ENCODE measurements at regions not wholly inside any gene's neighbourhood (a gene's known extent, or its start where the extent isn't known, plus 50 kb on each side); places are given as distances from the start of the nearest gene placed in this dataset.

DNA sequence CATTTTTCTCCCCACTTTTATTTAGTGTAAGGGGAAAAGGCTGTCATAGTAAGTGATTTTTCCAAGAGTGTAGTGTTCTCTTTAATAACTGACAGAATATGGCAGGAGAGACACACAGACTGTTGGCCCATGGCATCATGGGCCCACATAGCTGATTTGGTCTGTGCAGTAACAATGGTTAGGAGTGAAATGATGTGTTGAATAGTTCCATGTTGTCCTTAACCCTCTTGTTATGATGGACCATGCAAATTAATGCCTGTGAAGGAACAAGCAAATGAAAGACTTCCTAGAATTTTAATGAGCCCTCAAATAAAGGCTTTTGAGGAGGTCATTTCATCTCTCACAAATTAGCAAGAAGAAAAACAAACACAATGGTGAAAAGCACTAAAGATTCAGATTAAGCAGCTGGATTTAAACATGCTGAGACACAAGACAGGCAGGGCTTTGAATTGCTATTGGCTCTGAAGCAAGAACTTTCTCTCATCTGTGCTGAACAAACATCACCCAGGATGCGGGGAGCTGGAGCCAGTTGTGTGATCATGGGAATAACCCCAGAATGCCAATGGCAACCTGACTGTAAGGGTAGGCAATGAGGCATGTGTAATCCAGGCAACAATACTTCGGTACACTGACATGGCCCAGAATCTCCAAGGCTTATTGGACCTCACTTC, 136.7 kb upstream of the VEPH1 start:
- Mint-ChIP-seq H3K9me3 (peaks cover 6 to 16% of the 10 kb centered on the region in 2 donors), H3K27ac (no peak overlapping the region), H3K4me3 (no peak overlapping the region), H3K4me1 (ENCODE audit: low read depth in 2 of 2) (no peaks in the 10 kb centered on the region), H3K36me3 (ENCODE audit: insufficient read depth) (peaks cover 3% of the 10 kb centered on the region), H3K27me3 (peaks cover 21 to 22% of the 10 kb centered on the region in 2 donors)
- DNase-seq (no peak), ATAC-seq (replicated peaks) (no peak)

DNA sequence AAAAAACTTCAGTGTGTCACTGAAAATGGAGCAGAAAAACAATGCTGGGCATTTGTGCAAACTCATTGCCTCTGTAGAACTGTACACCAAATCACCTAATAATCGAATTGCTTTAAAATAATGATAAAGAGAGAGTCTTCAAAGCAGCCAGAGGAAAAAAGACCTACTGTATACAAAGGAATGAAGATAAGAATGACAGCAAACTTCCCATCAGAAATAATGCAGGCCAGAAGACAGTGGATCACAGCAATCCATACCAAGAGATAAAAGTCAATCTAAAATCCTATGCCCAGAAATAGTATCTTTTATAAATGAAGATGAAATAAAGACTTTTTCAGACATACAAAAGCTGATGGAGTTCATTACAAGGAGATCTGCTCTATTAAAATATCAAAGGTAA, 134.7 kb upstream of the VEPH1 start:
- no peak overlapping the region for H3K4me3 Mint-ChIP-seq
- ATAC-seq (replicated peaks) (no peak), DNase-seq (no peak)
- peaks cover 6 to 16% of the 10 kb centered on the region in 2 donors for H3K9me3 Mint-ChIP-seq
- no peak overlapping the region for H3K27ac Mint-ChIP-seq
- no peaks in the 10 kb centered on the region for H3K4me1 Mint-ChIP-seq (ENCODE audit: low read depth in 2 of 2)
- H3K36me3 Mint-ChIP-seq (ENCODE audit: insufficient read depth) = peaks cover 3% of the 10 kb centered on the region
- H3K27me3 Mint-ChIP-seq = peaks cover 8 to 24% of the 10 kb centered on the region in 2 donors

DNA sequence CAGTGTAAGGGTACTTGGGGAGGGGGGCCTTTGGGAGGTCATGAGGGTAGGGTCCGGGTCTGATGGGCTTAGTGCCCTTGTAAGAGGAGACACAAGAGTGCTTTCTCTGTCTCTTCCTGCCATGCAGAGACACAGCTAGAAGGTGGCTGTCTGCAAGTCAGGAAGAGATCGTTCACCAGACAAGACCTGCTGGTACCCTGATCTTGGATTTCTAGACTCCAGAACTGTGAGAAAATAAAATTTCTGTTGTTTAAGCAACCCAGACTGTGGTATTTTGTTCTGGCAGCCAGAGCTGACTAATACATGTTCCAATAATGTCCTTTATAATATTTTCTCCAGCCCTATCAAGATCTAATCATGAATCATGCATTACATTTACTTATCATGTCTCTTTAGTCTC, 130.0 kb upstream of the VEPH1 start:
- ATAC-seq (replicated peaks) = no peak
- H3K4me3 Mint-ChIP-seq = no peak overlapping the region
- no peaks in the 10 kb centered on the region for H3K4me1 Mint-ChIP-seq (ENCODE audit: low read depth in 2 of 2)
- DNase-seq = no peak
- H3K9me3 Mint-ChIP-seq = peaks cover 6 to 9% of the 10 kb centered on the region in 2 donors
- H3K27me3 Mint-ChIP-seq = peaks cover 40 to 50% of the 10 kb centered on the region in 2 donors
- H3K27ac Mint-ChIP-seq = no peak overlapping the region
- peaks cover 3% of the 10 kb centered on the region for H3K36me3 Mint-ChIP-seq (ENCODE audit: insufficient read depth)

DNA sequence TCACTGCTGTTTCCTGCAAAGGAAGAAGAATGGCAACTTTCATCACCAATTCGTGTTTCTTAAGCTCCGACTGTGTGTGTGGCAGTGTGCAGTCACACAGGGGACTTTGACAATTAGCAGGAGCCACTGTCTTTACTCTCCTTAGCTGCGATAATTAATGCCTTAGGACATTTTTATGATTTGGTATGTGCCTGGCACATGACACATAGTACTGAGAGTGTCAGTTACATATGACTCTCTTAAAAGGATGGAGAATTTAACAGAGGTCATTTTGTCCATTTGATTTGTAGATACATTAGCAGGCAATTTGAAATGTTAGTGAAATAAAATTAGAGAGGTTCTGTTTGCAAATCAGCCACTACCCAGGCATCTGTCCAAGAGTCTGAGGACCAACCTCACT, 128.9 kb upstream of the VEPH1 start:
- Mint-ChIP-seq H3K27me3 (peaks cover 40 to 43% of the 10 kb centered on the region in 2 donors), H3K36me3 (ENCODE audit: insufficient read depth) (peaks cover 3% of the 10 kb centered on the region), H3K27ac (no peak overlapping the region), H3K4me1 (ENCODE audit: low read depth in 2 of 2) (no peaks in the 10 kb centered on the region), H3K9me3 (peaks cover 2% of the 10 kb centered on the region in 2 donors), H3K4me3 (no peak overlapping the region)
- DNase-seq (no peak), ATAC-seq (replicated peaks) (no peak)

DNA sequence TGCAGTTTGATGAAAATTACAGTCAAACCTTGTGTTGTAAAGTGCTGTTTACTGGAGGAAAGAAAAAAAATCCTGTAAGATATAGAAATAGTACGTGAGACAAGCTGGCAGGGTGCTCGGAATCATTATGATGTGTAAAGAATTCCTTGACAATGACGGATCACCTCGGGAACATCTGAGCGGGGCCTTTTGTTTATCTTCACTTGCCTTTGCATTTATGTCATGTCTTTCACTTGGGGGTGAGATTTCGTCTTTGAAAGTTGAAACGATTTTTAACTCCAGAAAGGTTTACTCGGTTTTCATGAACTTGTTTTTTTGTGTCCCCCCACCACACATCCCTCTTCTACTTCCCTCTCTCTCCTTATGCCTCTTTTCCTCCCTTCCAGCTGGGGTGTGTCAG, 128.3 kb upstream of the VEPH1 start:
- Mint-ChIP-seq H3K27me3 (peaks cover 37 to 42% of the 10 kb centered on the region in 2 donors), H3K27ac (no peak overlapping the region), H3K36me3 (ENCODE audit: insufficient read depth) (peaks cover 3% of the 10 kb centered on the region), H3K4me3 (no peak overlapping the region), H3K4me1 (ENCODE audit: low read depth in 2 of 2) (no peaks in the 10 kb centered on the region), H3K9me3 (peaks cover 0 to 2% of the 10 kb centered on the region in 2 donors)
- ATAC-seq (replicated peaks) (no peak), DNase-seq (no peak)

DNA sequence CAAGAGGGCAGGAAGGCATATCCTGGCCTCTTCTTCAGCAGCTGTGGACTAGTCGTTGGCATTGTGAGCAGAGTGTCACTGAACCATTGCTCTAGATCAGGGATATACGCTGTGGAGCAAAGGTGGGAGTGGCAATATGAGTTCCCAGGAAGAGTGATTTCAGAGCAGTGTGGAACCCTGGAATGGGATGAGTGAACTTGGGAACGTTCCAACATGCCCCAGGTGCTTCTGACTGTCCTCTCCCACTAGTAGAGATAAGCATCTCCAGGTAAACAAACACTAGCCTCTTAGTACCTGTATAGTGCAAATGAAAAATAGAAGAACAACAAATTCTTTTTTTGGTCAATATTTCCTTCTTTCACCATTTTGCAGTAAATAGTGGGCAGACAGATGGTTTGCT, 123.6 kb upstream of the VEPH1 start:
- no peak overlapping the region for H3K4me3 Mint-ChIP-seq
- no peak for ATAC-seq (replicated peaks)
- H3K27ac Mint-ChIP-seq = no peak overlapping the region
- H3K9me3 Mint-ChIP-seq = no peaks in the 10 kb centered on the region
- no peak for DNase-seq
- H3K4me1 Mint-ChIP-seq (ENCODE audit: low read depth in 2 of 2) = no peaks in the 10 kb centered on the region
- H3K36me3 Mint-ChIP-seq (ENCODE audit: insufficient read depth) = no peaks in the 10 kb centered on the region
- peaks cover 33 to 36% of the 10 kb centered on the region in 2 donors for H3K27me3 Mint-ChIP-seq

DNA sequence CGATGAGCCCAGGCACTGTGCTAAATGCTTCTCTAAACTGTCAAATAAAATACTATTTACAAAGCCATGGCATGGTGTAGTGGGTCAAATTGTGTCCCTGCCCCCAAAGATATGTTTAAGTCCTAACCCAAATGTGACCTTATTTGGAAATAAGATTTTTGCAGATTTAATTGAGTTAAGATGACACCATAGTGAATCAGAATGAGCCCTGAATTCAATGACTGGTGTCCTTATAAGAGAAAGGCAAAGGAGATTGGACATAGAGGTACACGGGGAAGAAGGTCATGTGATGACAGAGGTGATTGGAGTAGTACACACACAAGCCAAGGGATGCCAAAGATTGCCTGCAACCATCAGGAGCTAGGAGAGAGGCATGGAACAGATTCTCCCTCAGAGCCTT, 121.6 kb upstream of the VEPH1 start:
- Mint-ChIP-seq H3K4me3 (no peak overlapping the region), H3K9me3 (no peaks in the 10 kb centered on the region), H3K36me3 (ENCODE audit: insufficient read depth) (no peaks in the 10 kb centered on the region), H3K27me3 (peaks cover 18 to 24% of the 10 kb centered on the region in 2 donors), H3K27ac (no peak overlapping the region), H3K4me1 (ENCODE audit: low read depth in 2 of 2) (no peaks in the 10 kb centered on the region)
- ATAC-seq (replicated peaks) (no peak), DNase-seq (no peak)

DNA sequence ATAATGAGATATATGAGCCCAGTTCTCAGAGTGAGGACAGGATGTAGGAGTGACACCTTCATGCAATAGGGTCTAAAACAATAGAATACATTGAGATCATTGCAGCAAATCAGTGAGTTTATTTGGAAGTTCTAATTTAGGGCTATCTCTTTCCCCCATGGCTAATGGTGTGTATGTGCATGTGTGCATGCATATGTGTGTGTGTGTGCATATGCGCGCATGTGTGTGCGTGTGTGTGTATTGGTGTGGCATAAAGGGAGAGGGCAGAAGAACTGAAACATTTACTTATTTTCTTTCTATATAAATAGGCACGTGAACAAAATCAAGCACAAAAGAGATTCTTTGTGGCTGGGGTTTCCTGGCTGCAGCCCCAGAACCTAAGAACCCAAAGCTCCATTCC, 115.7 kb upstream of the VEPH1 start:
- H3K4me3 Mint-ChIP-seq = no peak overlapping the region
- peaks cover 0 to 10% of the 10 kb centered on the region in 2 donors for H3K4me1 Mint-ChIP-seq (ENCODE audit: low read depth in 2 of 2)
- H3K36me3 Mint-ChIP-seq (ENCODE audit: insufficient read depth) = no peaks in the 10 kb centered on the region
- H3K27me3 Mint-ChIP-seq = peaks cover 8 to 19% of the 10 kb centered on the region in 2 donors
- DNase-seq (no peak), ATAC-seq (replicated peaks) (no peak)
- H3K9me3 Mint-ChIP-seq = no peaks in the 10 kb centered on the region
- no peak overlapping the region for H3K27ac Mint-ChIP-seq

DNA sequence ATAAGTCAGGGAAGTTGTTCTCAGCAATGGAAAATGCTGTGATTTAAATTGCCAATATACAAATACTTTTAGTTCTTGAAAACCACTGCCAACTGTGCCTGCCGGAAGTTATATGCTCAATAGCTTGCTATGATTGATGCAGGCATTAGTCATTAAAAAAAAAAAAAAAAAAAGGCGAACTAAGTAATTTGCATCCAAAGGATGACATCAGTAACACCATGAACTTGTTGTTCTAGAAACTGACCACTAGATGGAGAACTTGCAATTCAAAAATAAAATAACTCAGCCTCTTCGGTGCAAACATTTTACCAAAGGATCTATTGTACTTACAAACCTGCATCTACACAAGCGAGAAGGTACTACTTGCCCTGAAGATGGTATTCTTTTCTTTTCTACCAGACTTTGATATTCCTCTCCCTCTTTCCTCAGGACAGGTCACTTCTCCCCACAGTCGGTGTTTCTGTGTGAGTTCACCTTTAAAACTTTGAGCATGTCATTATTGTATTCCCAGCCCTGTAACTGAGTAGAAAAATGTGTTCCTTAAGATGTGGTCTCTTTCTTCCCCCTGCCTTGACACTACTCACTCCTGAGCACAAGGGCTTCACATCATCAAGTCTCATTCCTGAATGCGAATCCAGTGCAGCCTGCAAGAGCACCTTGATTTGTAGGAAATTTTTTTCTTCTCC, 115.0 kb upstream of the VEPH1 start:
- Mint-ChIP-seq H3K9me3 (no peaks in the 10 kb centered on the region), H3K27me3 (peaks cover 8 to 18% of the 10 kb centered on the region in 2 donors), H3K36me3 (ENCODE audit: insufficient read depth) (no peaks in the 10 kb centered on the region), H3K4me3 (no peak overlapping the region), H3K4me1 (ENCODE audit: low read depth in 2 of 2) (peaks cover 0 to 10% of the 10 kb centered on the region in 2 donors), H3K27ac (no peak overlapping the region)
- ATAC-seq (replicated peaks) (peak; percentile 66), DNase-seq (no peak)

DNA sequence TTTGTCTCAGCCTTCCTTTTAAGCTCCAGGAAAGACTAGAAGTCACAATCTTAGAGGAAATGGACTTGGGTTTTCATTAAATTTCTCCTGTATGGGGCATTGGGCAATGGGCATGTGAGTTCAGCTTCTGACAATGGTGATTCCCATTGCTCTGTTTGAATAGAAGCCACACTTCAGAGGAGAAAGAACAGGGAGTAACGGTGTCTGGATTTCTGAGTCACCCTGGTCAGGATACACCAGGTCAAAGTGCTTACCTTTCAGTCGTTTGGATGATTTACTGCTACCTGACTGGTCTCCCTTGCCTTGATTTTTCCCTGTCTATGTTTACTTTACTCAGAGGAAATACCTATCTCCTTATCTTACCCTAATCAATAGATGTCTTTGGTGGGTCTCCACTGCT, 111.7 kb upstream of the VEPH1 start:
- ATAC-seq (replicated peaks) (no peak), DNase-seq (no peak)
- H3K9me3 Mint-ChIP-seq = no peaks in the 10 kb centered on the region
- H3K27me3 Mint-ChIP-seq = no peaks in the 10 kb centered on the region
- no peaks in the 10 kb centered on the region for H3K36me3 Mint-ChIP-seq (ENCODE audit: insufficient read depth)
- H3K4me3 Mint-ChIP-seq = no peak overlapping the region
- no peak overlapping the region for H3K27ac Mint-ChIP-seq
- peaks cover 0 to 10% of the 10 kb centered on the region in 2 donors for H3K4me1 Mint-ChIP-seq (ENCODE audit: low read depth in 2 of 2)

DNA sequence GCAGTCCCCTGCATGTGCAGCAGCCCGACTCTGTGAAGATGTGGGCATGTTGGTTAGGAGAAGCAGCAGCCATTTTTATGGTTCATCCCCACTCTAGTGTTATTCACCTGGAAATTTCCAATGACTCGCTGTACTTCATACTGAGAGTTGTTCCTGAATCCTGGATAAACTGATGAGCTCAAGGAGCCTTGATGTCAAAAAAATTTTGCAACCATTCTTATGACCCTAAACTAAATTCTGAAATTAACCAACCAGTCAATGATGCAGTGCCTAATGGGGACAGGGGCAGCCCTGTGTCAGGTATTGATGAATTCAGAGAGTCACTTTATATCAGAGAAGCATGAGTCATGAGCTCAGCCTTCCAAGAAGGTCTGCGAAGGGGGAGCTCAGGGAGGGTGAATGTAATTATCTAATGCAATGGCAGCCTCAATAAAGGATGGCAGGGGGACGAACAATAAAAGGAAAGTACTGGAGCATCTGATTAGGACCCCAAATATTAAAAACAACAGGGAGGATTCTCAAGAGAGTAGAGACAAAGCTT, 108.4 kb upstream of the VEPH1 start:
- peaks cover 2% of the 10 kb centered on the region in 2 donors for H3K4me1 Mint-ChIP-seq (ENCODE audit: low read depth in 2 of 2)
- no peaks in the 10 kb centered on the region for H3K36me3 Mint-ChIP-seq (ENCODE audit: insufficient read depth)
- no peak overlapping the region for H3K27ac Mint-ChIP-seq
- no peak overlapping the region for H3K4me3 Mint-ChIP-seq
- peaks cover 0 to 9% of the 10 kb centered on the region in 2 donors for H3K27me3 Mint-ChIP-seq
- ATAC-seq (replicated peaks) = no peak
- no peak for DNase-seq
- H3K9me3 Mint-ChIP-seq = no peaks in the 10 kb centered on the region

DNA sequence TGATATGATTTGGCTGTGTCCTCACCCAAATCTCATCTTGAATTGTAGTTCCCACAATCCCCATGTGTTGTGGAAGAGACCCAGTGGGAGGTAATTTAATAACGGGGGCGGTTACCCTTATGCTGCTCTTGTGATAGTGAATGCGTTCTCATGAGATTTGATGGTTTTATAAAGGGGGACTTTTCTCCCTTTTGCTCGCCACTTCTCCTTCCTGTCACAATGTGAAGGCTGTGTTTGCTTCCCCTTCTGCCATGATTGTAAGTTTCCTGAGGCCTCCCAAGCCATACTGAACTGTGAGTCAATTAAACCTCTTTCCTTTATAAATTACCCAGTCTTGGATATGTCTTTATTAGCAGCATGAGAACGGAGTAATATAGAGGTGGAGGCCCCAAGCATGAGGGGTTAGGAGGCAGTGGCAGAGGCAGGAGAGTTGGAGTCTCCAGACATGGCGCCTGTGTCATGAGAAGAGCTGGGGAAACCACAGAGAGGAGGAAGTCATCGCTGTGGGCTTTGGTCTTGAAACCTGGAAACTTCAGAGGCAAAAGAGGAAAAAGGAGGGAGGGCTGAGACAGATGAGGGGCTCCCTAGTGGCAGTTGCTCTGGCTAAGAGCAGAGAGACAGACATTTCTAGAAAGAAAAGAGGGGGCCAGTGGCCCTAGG, 107.8 kb upstream of the VEPH1 start:
- ATAC-seq (replicated peaks) (no peak), DNase-seq (no peak)
- Mint-ChIP-seq H3K9me3 (no peaks in the 10 kb centered on the region), H3K27ac (peak overlapping the region in 1 of 2 donors; percentile 20), H3K4me1 (ENCODE audit: low read depth in 2 of 2) (peaks cover 2 to 3% of the 10 kb centered on the region in 2 donors), H3K27me3 (peaks cover 0 to 9% of the 10 kb centered on the region in 2 donors), H3K4me3 (no peak overlapping the region), H3K36me3 (ENCODE audit: insufficient read depth) (no peaks in the 10 kb centered on the region)

DNA sequence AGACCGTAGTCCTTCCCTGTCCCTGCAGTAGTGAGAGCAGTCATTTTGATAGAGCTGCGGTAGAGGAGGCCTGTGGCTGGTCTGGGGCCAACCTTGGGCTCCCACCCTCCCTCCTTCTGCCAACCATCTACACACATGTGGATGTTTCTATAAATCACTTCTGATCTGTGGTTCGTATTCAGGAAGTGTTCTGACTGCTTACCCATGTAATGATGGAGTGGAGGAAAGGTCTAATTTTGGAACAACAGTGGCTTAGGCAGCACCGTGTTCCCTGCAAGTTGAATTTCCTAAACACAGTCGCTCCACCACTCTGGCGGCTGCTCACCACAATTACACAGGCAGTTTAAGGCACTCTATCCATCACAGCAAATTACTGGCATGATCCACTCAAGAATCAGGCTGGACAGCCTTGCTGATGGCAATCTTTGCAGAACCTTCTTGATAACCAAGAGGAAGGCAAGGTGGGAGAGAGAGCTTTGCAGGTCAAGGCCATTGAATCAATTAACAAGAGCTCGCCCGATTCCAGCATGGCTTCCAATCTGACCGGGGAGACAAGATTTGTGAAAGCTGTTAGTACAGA, 104.7 kb upstream of the VEPH1 start:
- ATAC-seq (replicated peaks) (no peak), DNase-seq (no peak)
- H3K9me3 Mint-ChIP-seq = no peaks in the 10 kb centered on the region
- no peaks in the 10 kb centered on the region for H3K36me3 Mint-ChIP-seq (ENCODE audit: insufficient read depth)
- no peak overlapping the region for H3K4me3 Mint-ChIP-seq
- H3K27ac Mint-ChIP-seq = no peak overlapping the region
- H3K4me1 Mint-ChIP-seq (ENCODE audit: low read depth in 2 of 2) = peaks cover 2 to 3% of the 10 kb centered on the region in 2 donors
- peaks cover 8 to 18% of the 10 kb centered on the region in 2 donors for H3K27me3 Mint-ChIP-seq
